PFSK-1 (cell line): ENCODE measurements at regions not wholly inside any gene's neighbourhood (a gene's known extent, or its start where the extent isn't known, plus 50 kb on each side); places are given as distances from the start of the nearest gene placed in this dataset.

ENCODE experiments used
- FOXP2 ChIP-seq: optimal IDR thresholded peaks from 2 replicates; pipeline ENCODE3; 2011; ENCODE audit warnings: borderline replicate concordance, control low read depth, inconsistent platforms; ENCODE audit not compliant: insufficient read depth; ENCODE audit errors: extremely low read length, extremely low read depth
- POLR2AphosphoS5 ChIP-seq: IDR thresholded peaks from 2 replicates; pipeline ENCODE4 v1.6.1; 2012; ENCODE audit warnings: low read depth, mild to moderate bottlenecking, control low read depth, low read length, moderate library complexity
- REST ChIP-seq, 2 experiments: IDR thresholded peaks; 2 replicates each; pipeline versions ENCODE4 v1.6.1 to v1.8.0; 2011 to 2012; ENCODE audit warnings: low read depth in 2 of 2, low read length in 2 of 2, control low read depth in 1 of 2, inconsistent platforms in 1 of 2, mild to moderate bottlenecking in 1 of 2, moderate library complexity in 1 of 2; ENCODE audit not compliant: insufficient read depth in 1 of 2
- TAF1 ChIP-seq: IDR thresholded peaks from 2 replicates; pipeline ENCODE4 v1.6.1; 2012; ENCODE audit warnings: low read length, control low read depth, borderline replicate concordance; ENCODE audit not compliant: insufficient read depth

GRCh38 chr15:67922971-67923945, 83.4 kb upstream of the RNU6-1 start:
- TF ChIP-seq TAF1 (no peak), FOXP2 (no peak), REST (IDR thresholded peaks at IDR 0.05; ENCODE audit: insufficient read depth in 1 of 2, low read depth in 2 of 2, low read length in 2 of 2) (no peak), POLR2AphosphoS5 (no peak)
